ENCODE measurements at regions not wholly inside any gene's neighbourhood (a gene's known extent, or its start where the extent isn't known, plus 50 kb on each side); places are given as distances from the start of the nearest gene placed in this dataset.

- Histone ChIP-seq H3K4me3 (ENCODE audit: low read length) (no peak overlapping the region), H3K36me3 (ENCODE audit: control insufficient read depth, low read depth, low read length) (no peaks in the 10 kb centered on the region), H3K27ac (ENCODE audit: low read length) (no peak overlapping the region), H3K27me3 (ENCODE audit: control insufficient read depth, insufficient read depth, low read length) (no peaks in the 10 kb centered on the region), H3K9me3 (ENCODE audit: control insufficient read depth, low read depth, low read length) (no peaks in the 10 kb centered on the region), H3K4me1 (ENCODE audit: control insufficient read depth, low read depth, low read length) (peaks cover 15% of the 10 kb centered on the region), H3K9ac (ENCODE audit: low read length) (no peak overlapping the region)
Observed at GRCh38 chr4:71231129-71232055, 107.4 kb upstream of the SLC4A4 start.

DNA sequence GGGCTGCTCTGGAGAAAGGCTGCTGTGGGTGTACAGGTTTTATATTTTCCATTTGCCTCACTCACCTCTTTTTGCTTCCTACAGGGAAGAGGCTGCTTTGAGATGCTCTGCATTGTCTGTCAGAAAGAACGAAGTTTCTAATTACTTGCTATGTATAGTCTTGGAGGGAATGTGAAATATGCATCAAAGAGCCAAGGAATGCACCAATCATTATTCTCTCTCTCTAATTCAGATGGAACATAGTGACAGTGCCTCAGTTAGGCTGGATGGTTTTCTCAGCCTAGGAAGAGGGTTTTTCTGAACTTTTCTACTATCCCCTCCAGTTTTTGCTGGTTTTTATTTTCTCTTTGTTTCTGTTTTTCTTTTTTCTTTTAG is 106.8 kb upstream of the SLC4A4 start:
- no peaks in the 10 kb centered on the region for H3K9me3 ChIP-seq (ENCODE audit: control insufficient read depth, low read depth, low read length)
- no peak overlapping the region for H3K9ac ChIP-seq (ENCODE audit: low read length)
- H3K4me1 ChIP-seq (ENCODE audit: control insufficient read depth, low read depth, low read length), result peaks cover 15% of the 10 kb centered on the region
- H3K27me3 ChIP-seq (ENCODE audit: control insufficient read depth, insufficient read depth, low read length), result no peaks in the 10 kb centered on the region
- H3K27ac ChIP-seq (ENCODE audit: low read length), result no peak overlapping the region
- no peaks in the 10 kb centered on the region for H3K36me3 ChIP-seq (ENCODE audit: control insufficient read depth, low read depth, low read length)
- no peak overlapping the region for H3K4me3 ChIP-seq (ENCODE audit: low read length)

GRCh38 chr4:71232846-71233245 is 106.0 kb upstream of the SLC4A4 start:
- Histone ChIP-seq H3K4me3 (ENCODE audit: low read length) (no peak overlapping the region), H3K27me3 (ENCODE audit: control insufficient read depth, insufficient read depth, low read length) (no peaks in the 10 kb centered on the region), H3K27ac (ENCODE audit: low read length) (no peak overlapping the region), H3K9me3 (ENCODE audit: control insufficient read depth, low read depth, low read length) (no peaks in the 10 kb centered on the region), H3K4me1 (ENCODE audit: control insufficient read depth, low read depth, low read length) (peaks cover 15% of the 10 kb centered on the region), H3K36me3 (ENCODE audit: control insufficient read depth, low read depth, low read length) (no peaks in the 10 kb centered on the region), H3K9ac (ENCODE audit: low read length) (no peak overlapping the region)

- Histone ChIP-seq H3K4me3 (ENCODE audit: low read length) (no peak overlapping the region), H3K27ac (ENCODE audit: low read length) (no peak overlapping the region), H3K27me3 (ENCODE audit: control insufficient read depth, insufficient read depth, low read length) (no peaks in the 10 kb centered on the region), H3K36me3 (ENCODE audit: control insufficient read depth, low read depth, low read length) (no peaks in the 10 kb centered on the region), H3K9ac (ENCODE audit: low read length) (no peak overlapping the region), H3K4me1 (ENCODE audit: control insufficient read depth, low read depth, low read length) (peaks cover 13% of the 10 kb centered on the region), H3K9me3 (ENCODE audit: control insufficient read depth, low read depth, low read length) (no peaks in the 10 kb centered on the region)
Observed at GRCh38 chr4:71235311-71236201, 103.3 kb upstream of the SLC4A4 start.

DNA sequence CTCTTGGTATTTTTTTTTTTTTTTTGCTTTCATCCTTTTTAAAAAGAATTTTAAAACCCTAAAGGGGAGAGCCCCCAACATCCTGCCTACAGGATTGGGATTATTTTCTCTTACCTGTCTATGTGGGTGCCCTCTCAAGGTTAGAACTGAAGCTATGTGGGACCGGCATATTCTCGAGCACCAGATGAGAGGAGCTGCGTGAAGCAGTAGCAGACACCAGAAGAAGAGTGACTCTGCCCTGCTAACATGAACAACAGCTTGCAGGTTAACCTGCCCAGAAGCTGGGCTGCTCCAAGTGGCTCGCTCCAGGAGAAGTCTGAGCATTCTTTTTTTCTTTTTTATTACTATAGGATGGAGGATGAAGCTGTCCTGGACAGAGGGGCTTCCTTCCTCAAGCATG is 102.6 kb upstream of the SLC4A4 start:
- no peaks in the 10 kb centered on the region for H3K27me3 ChIP-seq (ENCODE audit: control insufficient read depth, insufficient read depth, low read length)
- no peaks in the 10 kb centered on the region for H3K9me3 ChIP-seq (ENCODE audit: control insufficient read depth, low read depth, low read length)
- peaks cover 11% of the 10 kb centered on the region for H3K4me1 ChIP-seq (ENCODE audit: control insufficient read depth, low read depth, low read length)
- no peak overlapping the region for H3K27ac ChIP-seq (ENCODE audit: low read length)
- no peak overlapping the region for H3K4me3 ChIP-seq (ENCODE audit: low read length)
- H3K9ac ChIP-seq (ENCODE audit: low read length), result no peak overlapping the region
- H3K36me3 ChIP-seq (ENCODE audit: control insufficient read depth, low read depth, low read length), result no peaks in the 10 kb centered on the region

DNA sequence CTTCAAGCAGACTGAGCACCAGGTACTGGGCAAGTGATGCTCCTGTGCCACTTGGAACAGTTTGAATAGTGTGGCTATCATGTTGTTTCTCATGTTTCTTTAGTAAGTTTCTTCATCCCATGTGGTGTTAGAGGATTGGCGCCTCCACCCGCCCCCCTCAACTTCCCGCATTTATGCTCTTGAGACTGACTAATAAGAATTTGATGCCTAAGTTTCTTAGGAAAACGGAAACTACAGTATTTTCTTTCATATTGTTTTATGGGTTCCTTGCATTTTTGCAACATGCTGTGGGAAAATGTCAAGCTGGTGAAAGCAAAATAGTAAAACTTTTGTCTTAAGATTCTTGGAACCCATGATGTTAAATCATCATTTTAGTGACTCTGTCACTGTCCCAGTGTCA is 101.2 kb upstream of the SLC4A4 start:
- H3K9me3 ChIP-seq (ENCODE audit: control insufficient read depth, low read depth, low read length), result no peaks in the 10 kb centered on the region
- no peak overlapping the region for H3K27ac ChIP-seq (ENCODE audit: low read length)
- no peaks in the 10 kb centered on the region for H3K36me3 ChIP-seq (ENCODE audit: control insufficient read depth, low read depth, low read length)
- H3K4me1 ChIP-seq (ENCODE audit: control insufficient read depth, low read depth, low read length), result peaks cover 8% of the 10 kb centered on the region
- H3K9ac ChIP-seq (ENCODE audit: low read length), result no peak overlapping the region
- H3K27me3 ChIP-seq (ENCODE audit: control insufficient read depth, insufficient read depth, low read length), result no peaks in the 10 kb centered on the region
- no peak overlapping the region for H3K4me3 ChIP-seq (ENCODE audit: low read length)

DNA sequence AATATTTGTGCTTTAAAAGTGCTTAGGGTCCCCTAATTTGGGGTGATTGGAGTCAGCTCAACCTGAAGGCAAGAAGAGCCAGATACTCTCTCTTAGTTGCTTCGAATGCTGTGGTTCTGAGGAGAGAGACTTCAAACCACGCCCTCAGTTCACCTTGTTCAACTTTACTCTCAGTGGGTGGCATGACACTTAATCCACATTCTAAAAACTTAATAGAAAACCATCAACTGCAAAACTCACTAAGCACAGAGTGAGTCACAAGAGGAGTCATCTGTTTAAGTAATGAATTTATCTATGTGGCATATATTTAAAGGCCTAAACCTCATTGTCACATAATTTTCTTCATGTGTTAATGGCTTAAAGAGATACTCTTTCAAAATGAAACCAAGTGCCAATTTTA is 99.5 kb upstream of the SLC4A4 start:
- Histone ChIP-seq H3K9ac (ENCODE audit: low read length) (no peak overlapping the region), H3K36me3 (ENCODE audit: control insufficient read depth, low read depth, low read length) (no peaks in the 10 kb centered on the region), H3K4me1 (ENCODE audit: control insufficient read depth, low read depth, low read length) (peaks cover 8% of the 10 kb centered on the region), H3K27ac (ENCODE audit: low read length) (no peak overlapping the region), H3K4me3 (ENCODE audit: low read length) (no peak overlapping the region), H3K27me3 (ENCODE audit: control insufficient read depth, insufficient read depth, low read length) (no peaks in the 10 kb centered on the region), H3K9me3 (ENCODE audit: control insufficient read depth, low read depth, low read length) (no peaks in the 10 kb centered on the region)

- no peaks in the 10 kb centered on the region for H3K36me3 ChIP-seq (ENCODE audit: control insufficient read depth, low read depth, low read length)
- no peaks in the 10 kb centered on the region for H3K9me3 ChIP-seq (ENCODE audit: control insufficient read depth, low read depth, low read length)
- peaks cover 8% of the 10 kb centered on the region for H3K4me1 ChIP-seq (ENCODE audit: control insufficient read depth, low read depth, low read length)
- no peaks in the 10 kb centered on the region for H3K27me3 ChIP-seq (ENCODE audit: control insufficient read depth, insufficient read depth, low read length)
- H3K4me3 ChIP-seq (ENCODE audit: low read length), result no peak overlapping the region
- no peak overlapping the region for H3K9ac ChIP-seq (ENCODE audit: low read length)
- H3K27ac ChIP-seq (ENCODE audit: low read length), result no peak overlapping the region
Observed at GRCh38 chr4:71240094-71240493, 98.7 kb upstream of the SLC4A4 start.

- H3K27me3 ChIP-seq (ENCODE audit: control insufficient read depth, insufficient read depth, low read length), result no peaks in the 10 kb centered on the region
- H3K9ac ChIP-seq (ENCODE audit: low read length), result no peak overlapping the region
- no peaks in the 10 kb centered on the region for H3K9me3 ChIP-seq (ENCODE audit: control insufficient read depth, low read depth, low read length)
- peaks cover 3% of the 10 kb centered on the region for H3K4me1 ChIP-seq (ENCODE audit: control insufficient read depth, low read depth, low read length)
- H3K4me3 ChIP-seq (ENCODE audit: low read length), result no peak overlapping the region
- no peak overlapping the region for H3K27ac ChIP-seq (ENCODE audit: low read length)
- H3K36me3 ChIP-seq (ENCODE audit: control insufficient read depth, low read depth, low read length), result no peaks in the 10 kb centered on the region
Observed at GRCh38 chr4:71241501-71242288, 97.1 kb upstream of the SLC4A4 start.

- no peak overlapping the region for H3K9ac ChIP-seq (ENCODE audit: low read length)
- peaks cover 3% of the 10 kb centered on the region for H3K4me1 ChIP-seq (ENCODE audit: control insufficient read depth, low read depth, low read length)
- H3K9me3 ChIP-seq (ENCODE audit: control insufficient read depth, low read depth, low read length), result no peaks in the 10 kb centered on the region
- H3K27ac ChIP-seq (ENCODE audit: low read length), result no peak overlapping the region
- no peaks in the 10 kb centered on the region for H3K36me3 ChIP-seq (ENCODE audit: control insufficient read depth, low read depth, low read length)
- no peak overlapping the region for H3K4me3 ChIP-seq (ENCODE audit: low read length)
- H3K27me3 ChIP-seq (ENCODE audit: control insufficient read depth, insufficient read depth, low read length), result no peaks in the 10 kb centered on the region
Observed at GRCh38 chr4:71243091-71243833, 95.6 kb upstream of the SLC4A4 start.
